Muscle of leg (tissue), 3 donors: ENCODE measurements at regions not wholly inside any gene's neighbourhood (a gene's known extent, or its start where the extent isn't known, plus 50 kb on each side); places are given as distances from the start of the nearest gene placed in this dataset.

Source experiments
- DNase-seq: peaks from one replicate; pipeline ENCODE4 v3.0.0; 2013
- H3K27ac ChIP-seq: one replicate; pipeline ENCODE4 v1.5.1; 2013; ENCODE audit warnings: mild to moderate bottlenecking, low read length, control low read depth
- H3K27me3 ChIP-seq: one replicate; pipeline ENCODE4 v1.6.1; 2013; ENCODE audit warnings: low read length; ENCODE audit not compliant: control insufficient read depth, insufficient read depth
- H3K36me3 ChIP-seq: one replicate; pipeline ENCODE4 v1.6.1; 2013; ENCODE audit warnings: low read length; ENCODE audit not compliant: control insufficient read depth, insufficient read depth
- H3K4me1 ChIP-seq: one replicate; pipeline ENCODE4 v1.6.1; 2013; ENCODE audit warnings: low read length; ENCODE audit not compliant: control insufficient read depth, insufficient read depth
- H3K4me3 ChIP-seq: one replicate; pipeline ENCODE4 v1.5.1; 2013; ENCODE audit warnings: low read length, control low read depth
- H3K9me3 ChIP-seq: replicated peaks from 2 replicates; pipeline ENCODE4 v1.6.1; 2013; ENCODE audit warnings: low read depth, low read length; ENCODE audit not compliant: control insufficient read depth
- WGBS: methylation state at CpG from one replicate; pipeline ENCODE4 v1.1.5; 2013; ENCODE audit warnings: missing lambda C conversion rate; ENCODE audit not compliant: insufficient coverage; 5-methylcytosine and 5-hydroxymethylcytosine counted together

DNA sequence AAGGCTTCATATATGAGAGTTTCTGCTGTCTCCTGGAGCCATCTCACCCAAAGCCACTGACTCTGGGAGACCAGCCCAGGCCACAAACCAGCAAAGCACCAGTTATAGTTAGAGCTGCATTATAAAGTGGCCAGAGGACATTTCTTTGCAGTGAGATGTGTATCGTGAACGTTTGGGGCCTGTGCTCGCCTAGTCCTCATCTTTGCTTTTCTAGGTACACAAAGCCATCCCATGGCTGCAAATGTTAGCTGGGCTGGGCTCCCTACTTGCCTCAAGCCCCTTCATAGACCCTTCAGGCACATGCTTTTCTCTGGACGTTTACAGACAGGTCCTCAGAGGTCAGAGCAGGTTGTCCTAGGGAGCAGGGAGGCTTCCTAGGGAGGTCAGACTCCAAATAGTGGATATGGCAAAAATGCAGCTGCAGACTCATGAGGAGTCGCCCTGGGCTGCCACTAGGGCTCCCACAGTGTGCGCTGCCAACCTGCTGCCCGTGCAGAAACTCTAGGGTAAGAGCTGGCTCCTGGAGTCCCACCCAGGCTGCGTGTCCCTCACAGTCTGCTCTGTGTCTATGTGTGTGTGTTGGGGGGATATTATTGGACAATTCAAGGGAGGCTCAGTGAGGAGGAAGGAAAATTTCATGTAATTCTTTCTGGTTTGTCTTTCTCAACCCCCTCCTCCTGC, 141.0 kb downstream of the RPIA start:
- 81% methylated on average over 3 of the region's 8 CpGs for WGBS
- Histone ChIP-seq H3K36me3 (no peaks in the 10 kb centered on the region), H3K9me3 (peaks cover 1% of the 10 kb centered on the region), H3K27me3 (no peaks in the 10 kb centered on the region), H3K27ac (no peak overlapping the region), H3K4me1 (peaks cover 17% of the 10 kb centered on the region), H3K4me3 (no peak overlapping the region)
- no peak for DNase-seq

DNA sequence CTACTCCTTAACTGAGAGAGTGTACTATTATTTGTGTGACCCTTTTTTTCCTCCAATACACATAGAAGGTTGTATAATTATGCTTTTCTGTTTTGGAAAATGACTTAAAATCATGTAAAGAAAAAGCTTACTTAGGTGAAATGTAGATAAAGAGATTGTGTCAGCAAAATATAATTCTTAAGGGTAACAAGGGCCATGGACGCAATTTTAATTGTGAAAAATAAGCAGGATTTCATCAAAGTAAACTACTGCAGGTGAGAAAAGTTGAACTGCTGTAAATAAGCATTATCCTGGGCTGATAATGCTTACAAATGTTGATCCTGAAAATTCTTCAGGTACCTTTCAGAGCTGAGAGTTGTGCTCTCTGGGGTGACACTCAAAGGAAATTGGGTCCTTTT, 141.5 kb downstream of the RPIA start:
- H3K9me3 ChIP-seq: no peaks in the 10 kb centered on the region
- no peak overlapping the region for H3K4me3 ChIP-seq
- WGBS: 80% methylated on average over 1 of the region's 1 CpG
- no peaks in the 10 kb centered on the region for H3K36me3 ChIP-seq
- H3K27me3 ChIP-seq: no peaks in the 10 kb centered on the region
- H3K4me1 ChIP-seq: peaks cover 16% of the 10 kb centered on the region
- DNase-seq: no peak
- H3K27ac ChIP-seq: no peak overlapping the region

DNA sequence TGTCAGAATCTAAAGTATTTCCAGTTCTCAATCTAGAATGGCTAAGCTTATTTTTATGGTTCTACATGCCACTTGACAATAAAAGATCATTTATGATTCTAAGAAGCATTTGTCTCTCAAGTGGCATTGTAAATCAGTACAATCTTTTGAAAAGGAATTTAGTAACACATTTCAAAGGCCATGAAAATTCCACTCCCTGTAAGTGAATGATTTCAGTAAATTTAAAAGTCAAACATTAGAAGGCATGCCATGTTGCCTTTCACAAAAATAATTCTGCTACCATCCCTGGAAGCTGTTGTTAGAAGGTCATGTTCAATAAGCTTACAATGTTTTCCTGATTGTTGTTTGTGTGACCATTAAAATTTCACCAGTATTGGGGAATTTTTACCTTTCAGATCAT, 142.9 kb downstream of the RPIA start:
- no peak for DNase-seq
- peaks cover 7% of the 10 kb centered on the region for H3K4me1 ChIP-seq
- no peaks in the 10 kb centered on the region for H3K9me3 ChIP-seq
- no peaks in the 10 kb centered on the region for H3K36me3 ChIP-seq
- no peaks in the 10 kb centered on the region for H3K27me3 ChIP-seq
- no peak overlapping the region for H3K4me3 ChIP-seq
- no peak overlapping the region for H3K27ac ChIP-seq

DNA sequence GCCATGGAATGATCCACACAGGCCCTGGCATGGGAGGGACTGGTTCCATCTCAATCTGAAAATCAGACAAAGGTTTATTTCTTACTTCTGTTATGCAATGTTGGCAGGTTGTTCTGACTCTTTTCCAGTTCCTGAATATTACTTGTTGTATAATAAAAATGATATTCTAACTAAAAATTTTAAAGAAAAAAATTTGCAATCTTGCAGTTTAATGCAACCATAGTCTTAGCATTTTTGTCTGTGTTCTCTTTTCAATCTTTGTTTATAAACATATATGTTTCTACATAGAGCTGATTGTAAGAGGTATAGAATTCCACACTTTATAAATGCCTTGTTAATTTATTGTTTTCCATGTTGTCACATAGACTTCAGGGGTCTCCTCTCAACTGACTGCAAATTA, 143.4 kb downstream of the RPIA start:
- peaks cover 4% of the 10 kb centered on the region for H3K4me1 ChIP-seq
- DNase-seq: no peak
- H3K27me3 ChIP-seq: no peaks in the 10 kb centered on the region
- H3K36me3 ChIP-seq: no peaks in the 10 kb centered on the region
- H3K9me3 ChIP-seq: no peaks in the 10 kb centered on the region
- H3K27ac ChIP-seq: no peak overlapping the region
- H3K4me3 ChIP-seq: no peak overlapping the region

DNA sequence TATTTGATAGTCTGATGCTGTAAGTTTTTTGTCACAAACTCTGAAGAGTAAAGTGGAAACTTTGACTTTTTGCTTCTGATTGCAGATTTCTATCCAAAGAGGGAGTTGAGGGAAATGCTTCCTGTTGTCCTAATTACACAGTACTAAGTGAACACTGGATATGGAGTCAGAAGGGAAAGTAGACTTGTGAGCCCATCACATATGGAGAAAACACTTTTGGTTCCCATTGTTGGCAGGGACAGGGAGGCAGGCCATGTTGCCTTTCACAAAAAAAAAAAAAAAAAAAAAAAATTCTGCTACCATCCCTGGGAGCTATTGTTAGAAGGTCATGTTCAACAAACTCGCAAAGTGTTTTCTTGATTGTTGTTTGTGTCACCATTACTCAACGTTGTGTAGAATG, 144.3 kb downstream of the RPIA start:
- peaks cover 4% of the 10 kb centered on the region for H3K4me1 ChIP-seq
- H3K36me3 ChIP-seq: no peaks in the 10 kb centered on the region
- no peaks in the 10 kb centered on the region for H3K9me3 ChIP-seq
- no peak overlapping the region for H3K4me3 ChIP-seq
- H3K27ac ChIP-seq: no peak overlapping the region
- no CpG with 5 or more reads among the region's 2 CpGs for WGBS
- H3K27me3 ChIP-seq: no peaks in the 10 kb centered on the region
- DNase-seq: no peak

DNA sequence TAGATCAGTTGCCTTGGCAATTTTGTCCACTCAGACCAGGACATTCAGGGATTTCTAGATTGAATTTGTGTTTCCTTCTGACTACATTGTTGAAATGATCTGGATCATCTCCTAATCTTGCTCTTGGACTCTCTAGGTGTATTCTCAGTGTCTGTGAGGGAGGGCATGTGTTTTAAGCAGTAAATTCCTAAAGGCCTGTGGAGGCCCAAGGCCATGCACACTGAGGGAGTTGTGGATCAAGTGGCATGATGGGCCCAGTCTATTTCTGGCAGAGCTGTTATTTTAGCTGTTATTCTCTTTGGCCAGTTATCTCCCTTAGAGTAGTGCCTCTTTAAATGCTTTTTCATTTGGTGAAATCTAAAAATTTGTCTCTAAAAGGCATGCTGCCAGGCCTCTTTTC, 144.9 kb downstream of the RPIA start:
- Histone ChIP-seq H3K27me3 (no peaks in the 10 kb centered on the region), H3K4me1 (peaks cover 4% of the 10 kb centered on the region), H3K4me3 (no peak overlapping the region), H3K27ac (no peak overlapping the region), H3K36me3 (no peaks in the 10 kb centered on the region), H3K9me3 (no peaks in the 10 kb centered on the region)
- DNase-seq: no peak

DNA sequence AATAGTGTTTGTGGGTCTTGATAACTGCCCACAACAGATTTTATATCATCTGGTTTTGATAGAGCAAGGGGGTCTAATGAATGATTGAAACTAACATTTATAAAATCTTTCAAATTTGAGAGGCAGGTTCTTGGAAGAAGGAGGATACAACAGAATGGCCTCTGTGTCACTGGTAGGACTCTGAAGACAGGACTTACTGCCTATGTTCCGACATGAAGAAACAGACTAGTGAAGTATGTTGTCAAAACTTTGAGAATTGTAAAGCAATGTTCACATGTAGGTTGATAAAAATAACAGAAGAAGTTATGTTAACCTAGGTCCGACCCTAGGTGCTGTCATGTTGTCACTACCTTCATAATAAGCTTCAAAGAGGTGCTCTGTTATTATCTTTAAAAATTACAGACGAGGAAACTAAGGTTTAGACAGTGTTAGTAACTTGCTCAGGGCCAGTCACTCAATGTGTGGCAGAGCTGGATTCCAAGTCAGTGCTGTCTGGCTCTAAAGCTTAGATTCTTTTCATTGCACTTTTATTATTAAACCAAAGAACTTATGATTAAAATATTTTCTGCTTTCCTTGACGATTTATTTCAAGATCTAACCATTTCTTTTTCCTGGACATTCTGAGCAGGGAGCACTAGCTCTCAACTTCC, 146.2 kb downstream of the RPIA start:
- Histone ChIP-seq H3K9me3 (no peaks in the 10 kb centered on the region), H3K4me1 (peaks cover 4% of the 10 kb centered on the region), H3K27ac (no peak overlapping the region), H3K36me3 (no peaks in the 10 kb centered on the region), H3K4me3 (no peak overlapping the region), H3K27me3 (no peaks in the 10 kb centered on the region)
- DNase-seq: no peak
- 69% methylated on average over 2 of the region's 4 CpGs for WGBS

DNA sequence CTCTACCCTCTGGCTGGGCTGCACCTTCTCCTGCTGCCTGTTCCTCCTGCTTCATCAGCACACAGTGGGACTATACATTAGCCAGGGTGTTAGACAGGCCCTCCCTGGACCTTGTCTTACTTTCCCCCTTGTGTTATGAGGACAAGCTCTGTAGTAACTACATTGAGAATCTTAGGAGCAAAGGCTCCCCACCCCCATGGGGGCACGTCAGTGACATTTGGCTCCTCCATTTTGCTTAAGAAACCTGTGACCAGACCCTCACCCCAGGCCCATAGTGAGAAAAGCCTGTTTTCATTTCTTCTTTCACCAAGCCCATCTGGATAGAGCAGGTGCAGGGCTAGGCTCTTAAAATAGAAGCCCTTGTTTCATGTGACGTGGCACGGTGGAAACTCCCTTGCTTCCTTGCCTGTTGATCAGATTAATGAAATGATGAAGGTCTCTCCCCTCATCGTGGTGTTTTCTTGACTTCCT, 146.7 kb downstream of the RPIA start:
- peaks cover 4% of the 10 kb centered on the region for H3K4me1 ChIP-seq
- no peaks in the 10 kb centered on the region for H3K36me3 ChIP-seq
- no peak overlapping the region for H3K4me3 ChIP-seq
- H3K27ac ChIP-seq: no peak overlapping the region
- H3K27me3 ChIP-seq: no peaks in the 10 kb centered on the region
- 80% methylated on average over 1 of the region's 4 CpGs for WGBS
- DNase-seq: no peak
- no peaks in the 10 kb centered on the region for H3K9me3 ChIP-seq

DNA sequence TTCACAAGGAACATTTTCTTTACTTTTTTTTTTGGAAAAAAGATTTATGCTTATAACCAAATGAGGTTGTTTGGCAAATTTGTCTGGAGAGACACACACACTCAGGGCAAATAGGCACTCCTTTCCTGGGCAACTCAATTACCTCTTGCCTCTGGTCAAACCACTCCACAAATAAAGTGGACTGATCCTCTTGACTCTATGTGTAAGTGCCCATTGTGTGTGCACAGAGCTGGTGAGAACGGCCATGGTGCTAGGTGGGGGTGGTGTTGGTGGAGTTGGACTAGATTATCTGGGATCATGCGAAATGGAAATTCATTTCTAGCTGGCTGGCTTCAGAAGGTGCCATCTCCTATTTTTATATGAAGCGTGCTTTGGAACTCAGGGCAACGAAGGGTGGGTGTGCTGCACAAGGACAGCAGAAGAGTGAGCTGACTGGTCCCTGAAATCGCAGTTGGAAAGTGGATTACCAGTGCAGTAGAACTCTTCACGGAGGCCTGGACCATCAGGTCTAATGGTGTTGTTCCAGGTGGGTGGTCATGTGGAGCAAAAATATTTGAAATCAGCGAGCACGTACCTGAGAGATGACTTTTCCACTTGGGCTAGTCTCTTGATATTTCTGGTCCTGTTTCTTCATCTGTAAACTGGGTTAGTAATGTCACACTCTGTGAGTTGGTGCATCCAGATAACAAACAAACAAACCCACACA, 149.9 kb downstream of the RPIA start:
- DNase-seq: no peak
- no peaks in the 10 kb centered on the region for H3K27me3 ChIP-seq
- H3K36me3 ChIP-seq: no peaks in the 10 kb centered on the region
- no peak overlapping the region for H3K27ac ChIP-seq
- H3K9me3 ChIP-seq: no peaks in the 10 kb centered on the region
- no peak overlapping the region for H3K4me3 ChIP-seq
- WGBS: 87% methylated on average over 6 of the region's 8 CpGs
- peaks cover 4% of the 10 kb centered on the region for H3K4me1 ChIP-seq

DNA sequence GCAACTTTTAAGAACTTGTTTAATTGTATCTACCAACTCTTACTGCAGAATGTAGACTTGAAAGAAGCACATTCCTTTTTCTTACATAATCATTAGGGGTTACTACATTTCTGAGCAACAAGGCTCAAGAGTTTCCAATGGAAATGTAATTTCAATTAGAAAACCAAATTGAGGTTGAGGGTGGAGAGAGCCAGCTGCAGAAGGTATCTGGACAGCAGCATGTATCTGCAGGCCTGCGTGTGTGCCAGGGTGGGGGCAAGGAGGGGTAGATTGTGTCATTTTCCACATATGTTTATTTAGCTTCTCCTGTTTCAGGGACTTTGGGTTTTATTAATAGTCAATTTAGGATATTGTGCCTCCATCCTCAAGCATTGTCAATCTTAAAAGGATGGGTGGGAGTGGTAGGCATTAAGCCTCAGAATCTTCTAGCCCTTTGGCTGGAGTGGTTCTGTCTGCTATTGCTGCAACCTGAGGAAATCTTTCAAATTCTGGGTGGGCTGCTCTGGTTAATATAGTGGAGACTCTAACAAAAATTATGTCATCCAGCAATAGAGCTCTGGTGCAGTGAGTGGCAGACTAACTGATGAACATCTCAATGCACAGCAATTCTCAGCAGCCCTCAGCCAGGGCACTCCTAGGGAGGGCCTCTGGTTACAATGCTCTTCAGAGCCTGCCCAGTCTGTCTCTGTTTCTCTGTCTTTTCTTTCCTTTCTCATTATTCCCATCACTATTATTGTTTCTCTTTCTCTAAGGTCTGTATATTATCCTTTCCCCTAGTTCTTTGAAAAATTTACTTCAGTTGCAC, 151.4 kb downstream of the RPIA start:
- H3K4me1 ChIP-seq: peaks cover 4% of the 10 kb centered on the region
- DNase-seq: no peak
- no peak overlapping the region for H3K27ac ChIP-seq
- no CpG with 5 or more reads among the region's 1 CpG for WGBS
- no peaks in the 10 kb centered on the region for H3K36me3 ChIP-seq
- H3K9me3 ChIP-seq: no peaks in the 10 kb centered on the region
- H3K27me3 ChIP-seq: no peaks in the 10 kb centered on the region
- no peak overlapping the region for H3K4me3 ChIP-seq
